Panc1 (cell line): ENCODE measurements at regions not wholly inside any gene's neighbourhood (a gene's known extent, or its start where the extent isn't known, plus 50 kb on each side); places are given as distances from the start of the nearest gene placed in this dataset.

ENCODE experiments used
- ATAC-seq: fragments of 200-7000 bp; cut with Tn5 transposase; 2 replicates; pipeline ENCODE4 v1.9.1; 2020; ENCODE audit warnings: mild to moderate bottlenecking, moderate library complexity
- BruUV-seq: library from RNA; stranded (reverse); fragments of 400-500 nt; replicated peaks from 2 replicates; lab custom pipeline; 2021; lab: Mats Ljungman, UMichigan
- CTCF ChIA-PET: fragments of 300-600 bp; sonication (Branson Sonifier 250); formaldehyde crosslinking; loops from one replicate; lab custom pipeline; 2022; ENCODE audit warnings: antibody characterized with exemption; lab: Charles Lee
- POLR2A ChIA-PET: fragments of 300-600 bp; sonication (Branson Sonifier 250); formaldehyde crosslinking; loops from one replicate; lab custom pipeline; 2022; ENCODE audit warnings: antibody characterized with exemption; lab: Charles Lee
- DNase-seq: peaks from one replicate; pipeline ENCODE4 v3.0.0-alpha.2; 2010; ENCODE audit warnings: low read depth, low spot score
- H3K27ac ChIP-seq: 2 replicates; pipeline ENCODE4 v1.5.1; 2011; ENCODE audit warnings: mild to moderate bottlenecking, low read length, inconsistent platforms
- H3K27me3 ChIP-seq: fragments of 200-500 bp; sonication (Bioruptor generic); 2 replicates; pipeline ENCODE4 v1.6.0; 2014; ENCODE audit warnings: low read length, inconsistent platforms; ENCODE audit not compliant: control insufficient read depth, insufficient read depth
- H3K36me3 ChIP-seq: fragments of 200-500 bp; sonication (Bioruptor generic); 2 replicates; pipeline ENCODE4 v1.5.1; 2014; ENCODE audit warnings: inconsistent platforms, mild to moderate bottlenecking, low read length, moderate library complexity; ENCODE audit not compliant: control insufficient read depth, insufficient read depth
- H3K4me1 ChIP-seq: 2 replicates; pipeline ENCODE4 v1.5.1; 2011; ENCODE audit warnings: inconsistent platforms, mild to moderate bottlenecking, low read length, moderate library complexity; ENCODE audit not compliant: control insufficient read depth, insufficient read depth
- H3K4me3 ChIP-seq, 2 experiments: 2 replicates each; pipeline ENCODE4 v1.5.1; 2011 to 2012; ENCODE audit warnings: low read depth in 2 of 2, low read length in 2 of 2, mild to moderate bottlenecking in 2 of 2, inconsistent platforms in 1 of 2, moderate library complexity in 1 of 2
- H3K9me3 ChIP-seq: fragments of 200-500 bp; sonication (Bioruptor generic); 2 replicates; pipeline ENCODE4 v1.5.1; 2014; ENCODE audit warnings: low read depth, mild to moderate bottlenecking, inconsistent platforms, low read length, moderate library complexity; ENCODE audit not compliant: control insufficient read depth, insufficient read depth
- CTCF ChIP-seq: fragments of 450-650 bp; IDR thresholded peaks from 2 replicates; pipeline ENCODE4 v1.5.1; 2017; ENCODE audit warnings: mild to moderate bottlenecking
- POLR2AphosphoS5 ChIP-seq: IDR thresholded peaks from 2 replicates; pipeline ENCODE4 v1.6.1; 2012; ENCODE audit warnings: mild to moderate bottlenecking, low read depth, low read length, moderate library complexity
- REST ChIP-seq, 2 experiments: IDR thresholded peaks; 2 replicates each; pipeline ENCODE4 v1.6.1; 2011 to 2012; ENCODE audit warnings: low read depth in 2 of 2, control low read depth in 1 of 2, low read length in 1 of 2, mild to moderate bottlenecking in 1 of 2, moderate library complexity in 1 of 2; ENCODE audit not compliant: insufficient read depth in 1 of 2
- SIN3A ChIP-seq: IDR thresholded peaks from 2 replicates; pipeline ENCODE4 v1.6.1; 2012; ENCODE audit warnings: low read depth, mild to moderate bottlenecking, low read length, moderate library complexity, borderline replicate concordance; ENCODE audit not compliant: insufficient read depth
- TCF7L2 ChIP-seq: IDR thresholded peaks from 2 replicates; pipeline ENCODE4 v1.6.1; 2011; ENCODE audit warnings: mild to moderate bottlenecking, low read depth, low read length, inconsistent platforms
- in situ Hi-C: cut with HindIII; loops from 2 replicates; pipeline ENCODE4 v1.10.0; 2016; ENCODE audit warnings: low sequenced_read_pairs, low pct_unique_long_range_greater_than_20kb
- intact Hi-C: fragments of 100-400 bp; cut with micrococcal nuclease; formaldehyde crosslinking; loops from one replicate; pipeline ENCODE4 v1.10.0; 2022; ENCODE audit not compliant: unreplicated experiment

- no peaks in the 10 kb centered on the region for H3K27me3 ChIP-seq
- DNase-seq = no peak
- H3K9me3 ChIP-seq = no peaks in the 10 kb centered on the region
- no peak overlapping the region for H3K4me3 ChIP-seq
- TF ChIP-seq POLR2AphosphoS5 (no peak), TCF7L2 (no peak), REST (IDR thresholded peaks at IDR 0.05; ENCODE audit: insufficient read depth in 1 of 2, low read depth in 2 of 2, low read length in 1 of 2) (no peak), CTCF (no peak), SIN3A (no peak)
- ATAC-seq = no peak
- in situ Hi-C loops = no loop called here
- no peaks in the 10 kb centered on the region for H3K4me1 ChIP-seq
- BruUV-seq = no TSS peak
- H3K27ac ChIP-seq = no peak overlapping the region
- ChIA-PET CTCF (no interaction called here), POLR2A (no interaction called here)
- no peaks in the 10 kb centered on the region for H3K36me3 ChIP-seq
- intact Hi-C loops = no loop called here
Measured at GRCh38 chr4:156547891-156548290, 423.7 kb downstream of the PDGFC start.

GRCh38 chr4:156547439-156547838 lies 424.2 kb downstream of the PDGFC start:
- in situ Hi-C loops = no loop called here
- intact Hi-C loops = no loop called here
- Histone ChIP-seq H3K9me3 (no peaks in the 10 kb centered on the region), H3K4me1 (no peaks in the 10 kb centered on the region), H3K4me3 (no peak overlapping the region), H3K27me3 (no peaks in the 10 kb centered on the region), H3K27ac (no peak overlapping the region), H3K36me3 (no peaks in the 10 kb centered on the region)
- no peak for TF ChIP-seq REST (IDR thresholded peaks at IDR 0.05; ENCODE audit: insufficient read depth in 1 of 2, low read depth in 2 of 2, low read length in 1 of 2)
- TF ChIP-seq SIN3A = no peak
- no peak for TF ChIP-seq POLR2AphosphoS5
- no peak for TF ChIP-seq TCF7L2
- TF ChIP-seq CTCF = no peak
- ChIA-PET CTCF (no interaction called here), POLR2A (no interaction called here)
- no TSS peak for BruUV-seq
- ATAC-seq (no peak), DNase-seq (peak; percentile 8)
